Fibroblast of pulmonary artery (primary cell): ENCODE measurements at regions not wholly inside any gene's neighbourhood (a gene's known extent, or its start where the extent isn't known, plus 50 kb on each side); places are given as distances from the start of the nearest gene placed in this dataset.

ENCODE experiments used
- DNase-seq: peaks from one replicate; pipeline ENCODE4 v3.0.0-alpha.2; 2010; ENCODE audit warnings: low read depth
- H3K4me3 ChIP-seq: replicated peaks from 2 replicates; pipeline ENCODE4 v1.5.1; 2011; ENCODE audit warnings: low read depth, mild to moderate bottlenecking, control low read depth, low read length, moderate library complexity
- CTCF ChIP-seq: IDR thresholded peaks from 2 replicates; pipeline ENCODE4 v1.5.1; 2011; ENCODE audit warnings: mild to moderate bottlenecking, control low read depth, low read length, inconsistent platforms; ENCODE audit errors: missing control alignments

GRCh38 chr1:83581747-83582146, 417.2 kb downstream of the TTLL7 start:
- no peak for TF ChIP-seq CTCF
- no peak for DNase-seq
- H3K4me3 ChIP-seq: no peak overlapping the region

GRCh38 chr1:83574791-83575190, 424.1 kb downstream of the TTLL7 start:
- DNase-seq: no peak
- H3K4me3 ChIP-seq: no peak overlapping the region
- no peak for TF ChIP-seq CTCF

- DNase-seq: no peak
- TF ChIP-seq CTCF: no peak
- no peak overlapping the region for H3K4me3 ChIP-seq
These were observed 425.2 kb downstream of the TTLL7 start for GRCh38 chr1:83573776-83574175.

GRCh38 chr1:83571536-83571935, 427.4 kb downstream of the TTLL7 start:
- DNase-seq: no peak
- no peak overlapping the region for H3K4me3 ChIP-seq
- no peak for TF ChIP-seq CTCF

- no peak for DNase-seq
- no peak for TF ChIP-seq CTCF
- H3K4me3 ChIP-seq: no peak overlapping the region
These were observed 437.6 kb downstream of the TTLL7 start for GRCh38 chr1:83561346-83561745.

- H3K4me3 ChIP-seq: no peak overlapping the region
- no peak for DNase-seq
These were observed 439.6 kb downstream of the TTLL7 start for GRCh38 chr1:83559129-83559840.

More at GRCh38 chr1:83559129-83559840, 439.6 kb downstream of the TTLL7 start:
- TF ChIP-seq CTCF: no peak
